NOMO-1 (cell line): ENCODE measurements at regions not wholly inside any gene's neighbourhood (a gene's known extent, or its start where the extent isn't known, plus 50 kb on each side); places are given as distances from the start of the nearest gene placed in this dataset.
"Not testable (repeated sequence)": the region's sequence is repeated elsewhere in the genome, so short reads cannot be mapped to it uniquely, and the experiment has no call there.

ENCODE experiments used
- DNase-seq, 2 experiments: peaks; one replicate each; lab custom pipeline; 2025; ENCODE audit not compliant: unreplicated experiment in 2 of 2; lab: John Stamatoyannopoulos, UW

- no peak for DNase-seq
These were observed 65.2 kb downstream of the DMRT2 start for GRCh38 chr9:1115370-1115769.

- no peak for DNase-seq
These were observed 67.3 kb downstream of the DMRT2 start for GRCh38 chr9:1117439-1117838.

- no peak for DNase-seq
These were observed 70.5 kb downstream of the DMRT2 start for GRCh38 chr9:1120500-1121165.

- DNase-seq, result no peak
These were observed 75.6 kb downstream of the DMRT2 start for GRCh38 chr9:1125741-1126140.

- no peak for DNase-seq
These were observed 77.9 kb downstream of the DMRT2 start for GRCh38 chr9:1128046-1128445.

GRCh38 chr9:1129382-1129781 lies 79.2 kb downstream of the DMRT2 start:
- DNase-seq, result no peak

DNA sequence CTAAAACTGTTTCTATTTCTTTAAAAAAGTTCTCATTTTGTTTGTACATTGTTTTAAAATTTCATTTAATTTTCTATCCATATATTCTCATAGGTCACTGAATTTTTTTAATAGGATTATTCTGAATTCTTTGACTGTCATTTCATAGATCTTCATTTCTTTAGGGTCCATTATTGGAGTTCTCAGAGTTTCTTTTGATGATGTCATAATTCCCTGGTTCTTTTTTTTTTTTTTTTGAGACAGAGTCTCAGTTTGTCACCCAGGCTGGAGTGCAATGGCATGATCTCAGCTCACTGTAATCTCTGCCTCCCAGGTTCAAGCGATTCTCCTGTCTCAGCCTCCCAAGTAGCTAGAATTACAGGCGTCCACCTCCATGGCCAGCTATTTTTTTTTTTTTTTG lies 89.9 kb downstream of the DMRT2 start:
- DNase-seq, result no peak

DNA sequence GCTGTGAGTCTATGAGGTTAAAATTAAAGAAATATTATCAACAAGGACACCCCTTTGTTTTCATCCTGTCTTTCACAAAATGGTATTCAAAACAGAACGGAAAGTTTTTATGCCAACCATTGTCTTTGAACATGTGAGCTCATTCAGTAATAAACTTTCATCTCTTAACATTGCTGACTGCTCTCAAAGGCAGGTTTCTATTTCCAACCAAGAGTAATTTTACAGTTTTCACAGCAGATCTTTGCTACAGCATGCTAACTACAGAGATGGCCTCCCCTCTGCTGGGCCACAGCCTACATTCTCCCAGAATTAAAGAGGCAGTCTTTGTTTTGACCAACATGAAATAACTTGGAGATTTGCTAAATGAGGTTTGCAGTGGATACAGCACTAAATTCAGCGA lies 101.5 kb downstream of the DMRT2 start:
- DNase-seq, result no peak

GRCh38 chr9:1152171-1152570 lies 102.0 kb downstream of the DMRT2 start:
- no peak for DNase-seq

GRCh38 chr9:1154739-1155138 lies 104.6 kb downstream of the DMRT2 start:
- no peak for DNase-seq

DNA sequence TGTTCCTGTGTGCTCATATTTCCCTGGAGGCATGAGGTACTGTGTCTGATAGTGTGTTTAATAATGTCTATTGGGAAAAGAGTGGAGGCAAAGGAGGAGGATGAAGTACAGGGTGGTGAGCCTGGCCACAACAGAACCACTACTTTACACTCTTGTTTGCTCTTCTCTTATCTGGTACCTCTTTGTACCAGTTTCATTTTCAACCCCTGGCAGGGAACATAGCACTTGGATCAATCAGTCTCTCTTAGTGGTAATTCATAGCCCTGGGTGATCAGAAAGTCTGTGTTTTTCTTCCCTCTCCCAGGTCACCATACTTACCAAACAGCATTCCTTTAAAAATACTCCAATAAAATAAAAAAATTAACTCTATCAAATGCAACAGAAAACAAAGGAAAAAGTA lies 105.4 kb downstream of the DMRT2 start:
- no peak for DNase-seq

GRCh38 chr9:1156794-1157550 lies 106.8 kb downstream of the DMRT2 start:
- no peak for DNase-seq

DNA sequence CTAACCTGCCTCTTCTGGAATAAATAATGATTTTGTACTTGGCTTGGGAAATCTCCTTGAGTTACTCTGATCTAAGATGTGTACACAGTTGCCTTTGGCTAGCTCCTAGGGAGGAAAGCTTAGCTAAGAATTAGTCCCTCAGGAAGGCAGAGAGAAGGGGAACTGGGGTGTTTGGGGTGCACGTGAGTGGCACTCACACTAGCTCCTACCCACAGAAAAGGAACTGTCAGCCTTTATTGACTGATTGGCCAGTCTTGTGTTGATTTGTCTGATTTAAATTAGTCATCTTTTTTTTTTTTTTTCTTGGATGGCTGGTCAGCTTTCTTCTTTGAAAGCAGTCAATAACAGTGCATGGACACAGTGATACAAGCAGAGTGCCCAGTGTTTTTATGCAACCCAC lies 107.7 kb downstream of the DMRT2 start:
- no peak for DNase-seq

DNA sequence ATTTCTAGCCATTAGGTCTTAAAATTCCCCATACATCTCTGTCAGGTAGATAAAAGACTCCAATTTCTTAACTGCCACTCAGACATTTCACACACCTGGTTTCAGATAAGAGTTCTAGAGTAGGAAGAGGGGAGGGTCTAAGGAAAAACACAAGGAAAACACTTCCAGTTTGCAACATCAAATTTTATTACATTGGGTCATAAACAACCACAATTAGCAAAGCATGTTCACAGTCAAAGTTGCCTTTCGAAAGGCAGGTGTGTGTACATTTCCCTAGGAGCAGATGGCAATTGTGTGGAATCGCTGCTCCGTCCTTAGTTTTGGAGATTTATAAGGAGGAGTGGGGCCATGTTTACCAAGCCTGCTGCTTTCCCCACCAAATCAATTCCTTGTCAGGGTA lies 120.8 kb downstream of the DMRT2 start:
- DNase-seq, result no peak

GRCh38 chr9:1171546-1171945 lies 121.4 kb downstream of the DMRT2 start:
- no peak for DNase-seq

GRCh38 chr9:1173211-1173610 lies 123.1 kb downstream of the DMRT2 start:
- DNase-seq, result no peak

GRCh38 chr9:1173993-1174392 lies 123.8 kb downstream of the DMRT2 start:
- no peak for DNase-seq

DNA sequence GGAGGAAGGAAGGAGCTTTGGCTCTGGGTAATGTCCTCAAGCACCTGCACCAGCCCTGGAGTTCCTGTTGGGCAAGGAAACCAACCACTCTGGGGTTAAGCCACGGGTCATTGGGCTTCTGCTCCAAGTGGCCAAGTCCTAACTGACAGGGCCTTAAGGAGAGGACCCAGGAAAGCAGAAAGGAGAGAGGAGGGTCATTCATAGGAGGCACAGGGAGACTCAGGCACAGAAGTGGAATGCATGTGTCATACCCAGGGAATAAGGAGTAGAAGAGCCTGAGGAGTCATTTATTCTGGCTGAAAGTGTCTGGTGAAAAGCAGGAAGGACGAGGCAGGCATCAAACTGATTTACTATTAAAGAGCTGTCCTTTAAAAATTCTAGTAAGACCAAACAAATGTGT lies 129.2 kb downstream of the DMRT2 start:
- no peak for DNase-seq

DNA sequence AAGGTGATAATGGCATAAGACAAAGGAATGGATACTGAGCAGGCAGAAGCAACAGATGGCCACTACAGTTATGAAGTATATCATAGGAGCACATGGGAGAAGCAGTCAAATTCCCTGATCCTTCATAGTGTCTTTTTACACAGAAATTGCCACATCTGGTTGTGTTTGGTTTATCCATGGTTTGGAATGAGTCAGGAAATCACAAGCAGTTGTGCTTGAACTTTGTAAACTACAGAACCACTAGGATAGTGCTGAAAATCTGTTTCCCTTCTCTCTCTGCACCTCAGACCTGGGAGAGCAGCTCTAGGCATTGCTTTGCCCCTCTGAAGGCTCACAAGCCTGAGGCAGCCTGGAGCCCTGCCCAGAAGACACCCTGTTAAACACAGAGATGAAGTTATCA lies 134.0 kb downstream of the DMRT2 start:
- DNase-seq, result no peak

- DNase-seq, result not testable (repeated sequence)
These were observed 137.0 kb downstream of the DMRT2 start for GRCh38 chr9:1187137-1187536.

GRCh38 chr9:1195636-1196035 lies 145.5 kb downstream of the DMRT2 start:
- not testable (repeated sequence) for DNase-seq

DNA sequence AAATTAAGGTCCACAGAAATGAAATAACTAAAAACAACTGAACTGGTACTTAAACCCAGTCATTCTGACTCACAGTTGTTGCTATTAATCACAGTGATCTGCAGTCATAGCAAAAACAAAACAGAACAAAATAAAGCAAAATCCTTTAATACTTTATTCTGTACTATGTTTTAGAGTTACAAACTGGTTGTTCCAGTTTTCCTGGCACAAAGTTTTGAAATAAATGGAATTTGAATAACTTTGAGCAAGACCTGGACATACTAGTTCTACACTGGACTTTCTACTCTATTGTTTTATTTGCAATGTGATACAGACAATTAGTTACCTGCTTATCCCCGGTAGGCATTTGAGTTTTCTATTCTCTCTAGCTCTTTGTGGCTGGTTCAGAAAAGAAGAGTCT lies 147.9 kb downstream of the DMRT2 start:
- DNase-seq, result no peak

DNA sequence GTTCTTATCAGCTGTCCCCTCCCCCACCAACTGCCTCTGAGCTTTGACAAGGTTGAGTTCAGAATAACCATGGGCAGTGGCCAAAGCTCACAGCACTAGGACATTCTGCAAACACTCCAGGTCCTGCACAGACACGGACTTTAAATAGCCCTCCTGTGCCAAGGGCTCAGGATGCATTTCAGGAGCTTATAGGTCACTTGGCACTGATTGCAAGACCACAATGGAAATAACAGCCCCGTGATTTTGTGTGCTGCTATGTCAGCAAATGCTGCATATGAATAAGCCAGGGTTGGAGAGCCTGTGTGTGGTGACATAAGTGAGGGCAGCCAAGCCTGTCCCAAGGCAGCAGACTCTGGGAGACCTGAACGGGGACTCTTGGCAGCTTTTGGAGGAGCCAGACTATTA lies 150.7 kb downstream of the DMRT2 start:
- no peak for DNase-seq
